Endothelial cell of umbilical vein (primary cell): ENCODE measurements at regions not wholly inside any gene's neighbourhood (a gene's known extent, or its start where the extent isn't known, plus 50 kb on each side); places are given as distances from the start of the nearest gene placed in this dataset.

Experiments used
- BruUV-seq: library from RNA; stranded (reverse); fragments of 400-500 nt; replicated peaks from 2 replicates; lab custom pipeline; 2021; lab: Mats Ljungman, UMichigan
- CTCF ChIA-PET: fragments of 300-600, 350-600 bp; sonication (Branson Sonifier 250); formaldehyde crosslinking; loops from one replicate; lab custom pipeline; 2021; ENCODE audit warnings: antibody characterized with exemption, inconsistent platforms; lab: Charles Lee
- POLR2A ChIA-PET: fragments of 300-600, 350-600 bp; sonication (Branson Sonifier 250); formaldehyde crosslinking; loops from one replicate; lab custom pipeline; 2021; ENCODE audit warnings: antibody characterized with exemption, inconsistent platforms; lab: Charles Lee
- DNase-seq: peaks from one replicate; pipeline ENCODE4 v3.0.0-alpha.2; 2011; ENCODE audit warnings: low read depth, low spot score
- FAIRE-seq: peaks from 2 replicates; lab custom pipeline; 2011; peaks lifted over from hg19 to GRCh38; lab: Jason Lieb, UNC
- H2AFZ ChIP-seq: 2 replicates; pipeline ENCODE4 v1.6.0; 2012; ENCODE audit warnings: low read depth, low read length, control low read depth, inconsistent platforms
- H3K27ac ChIP-seq: 2 replicates; pipeline ENCODE4 v1.5.1; 2011; ENCODE audit warnings: low read depth, mild to moderate bottlenecking, control low read depth, low read length, moderate library complexity; ENCODE audit not compliant: insufficient read depth
- H3K27me3 ChIP-seq, 2 experiments: 2 replicates each; pipeline versions ENCODE4 v1.6.0 to v1.6.1; 2011; ENCODE audit warnings: low read length in 2 of 2, mixed read lengths in 1 of 2; ENCODE audit not compliant: control insufficient read depth in 2 of 2, insufficient read depth in 2 of 2
- H3K36me3 ChIP-seq, 2 experiments: 2 replicates in 1 of 2; 3 replicates in 1 of 2; pipeline ENCODE4 v1.5.1; 2011; ENCODE audit warnings: low read length in 2 of 2, mild to moderate bottlenecking in 1 of 2, moderate library complexity in 1 of 2; ENCODE audit not compliant: control insufficient read depth in 2 of 2, insufficient read depth in 2 of 2; ENCODE audit errors: extremely low read depth in 1 of 2
- H3K4me1 ChIP-seq: 3 replicates; pipeline ENCODE4 v1.5.1; 2011; ENCODE audit warnings: mild to moderate bottlenecking, low read length; ENCODE audit not compliant: control insufficient read depth, insufficient read depth; ENCODE audit errors: extremely low read depth
- H3K4me2 ChIP-seq: 2 replicates; pipeline ENCODE4 v1.6.1; 2011; ENCODE audit warnings: low read length, control low read depth, mixed read lengths; ENCODE audit not compliant: insufficient read depth
- H3K4me3 ChIP-seq, 3 experiments: fragments of 200-600 bp in 1 of 3; sonication (generic), shearing (Covaris generic) in 1 of 3; replicated peaks in 1 of 3; 2 replicates each; pipeline ENCODE4 v1.5.1; 2011 to 2016; ENCODE audit warnings: control low read depth in 3 of 3, low read length in 3 of 3, mild to moderate bottlenecking in 2 of 3, inconsistent platforms in 1 of 3, low read depth in 1 of 3, moderate library complexity in 1 of 3; ENCODE audit not compliant: insufficient read depth in 1 of 3
- H3K79me2 ChIP-seq: 2 replicates; pipeline ENCODE4 v1.6.0; 2012; ENCODE audit warnings: low read length, inconsistent platforms; ENCODE audit not compliant: control insufficient read depth, insufficient read depth
- H3K9ac ChIP-seq: replicated peaks from 2 replicates; pipeline ENCODE3; 2011; ENCODE audit warnings: low read length, control low read depth; ENCODE audit not compliant: insufficient read depth; ENCODE audit errors: extremely low read depth
- H3K9me1 ChIP-seq: replicated peaks from 3 replicates; pipeline ENCODE4 v1.6.0; 2011; ENCODE audit warnings: mild to moderate bottlenecking, low read length; ENCODE audit not compliant: control insufficient read depth, insufficient read depth; ENCODE audit errors: extremely low read depth
- H3K9me3 ChIP-seq: replicated peaks from 2 replicates; pipeline ENCODE4 v1.5.1; 2012; ENCODE audit warnings: low read length, inconsistent platforms; ENCODE audit not compliant: control insufficient read depth, insufficient read depth
- H4K20me1 ChIP-seq: replicated peaks from 2 replicates; pipeline ENCODE3; 2011; ENCODE audit warnings: mild to moderate bottlenecking, low read length; ENCODE audit not compliant: control insufficient read depth, insufficient read depth; ENCODE audit errors: extremely low read depth
- EZH2 ChIP-seq: IDR thresholded peaks from 2 replicates; pipeline ENCODE4 v1.6.1; 2012; ENCODE audit warnings: borderline replicate concordance, low read depth, mild to moderate bottlenecking, moderate library complexity, low read length, inconsistent platforms; ENCODE audit not compliant: severe bottlenecking
- FOS ChIP-seq: IDR thresholded peaks from 2 replicates; pipeline ENCODE4 v1.6.1; 2011; ENCODE audit warnings: mild to moderate bottlenecking, low read length, moderate library complexity, borderline replicate concordance; ENCODE audit not compliant: insufficient read depth
- GATA2 ChIP-seq: IDR thresholded peaks from 2 replicates; pipeline ENCODE4 v1.7.0; 2011; ENCODE audit warnings: low read depth, mild to moderate bottlenecking, moderate library complexity, mixed read lengths, low read length; ENCODE audit not compliant: insufficient read length, insufficient read depth
- JUN ChIP-seq: IDR thresholded peaks from 2 replicates; pipeline ENCODE4 v1.6.1; 2011; ENCODE audit warnings: borderline replicate concordance, low read depth; ENCODE audit not compliant: insufficient read length, insufficient read depth
- MYC ChIP-seq: IDR thresholded peaks from one replicate; pipeline ENCODE4 v1.6.1; 2011; ENCODE audit warnings: mild to moderate bottlenecking, low read depth, low read length
- POLR2A ChIP-seq: IDR thresholded peaks from 2 replicates; pipeline ENCODE4 v1.6.1; 2012; ENCODE audit warnings: low read depth, mild to moderate bottlenecking, control low read depth, low read length
- POLR2AphosphoS5 ChIP-seq: IDR thresholded peaks from 2 replicates; pipeline ENCODE4 v1.6.1; 2012; ENCODE audit warnings: low read depth, mild to moderate bottlenecking, control low read depth, low read length, moderate library complexity; ENCODE audit not compliant: insufficient read depth
- dilution Hi-C: fragments of 300-500 bp; cut with MboI; formaldehyde crosslinking; loops from one replicate; pipeline ENCODE4 v1.15.0; 2019; ENCODE audit warnings: low sequenced_read_pairs; ENCODE audit not compliant: extremely low pct_ligation_motif_present
- intact Hi-C: fragments of 100-400 bp; cut with micrococcal nuclease; formaldehyde crosslinking; loops from one replicate; pipeline ENCODE4 v1.10.0; 2022
- TF ChIP-seq, protein P1 (sequence below), 2 donors: IDR thresholded peaks; 1 replicate in 1 of 2; 2 replicates in 1 of 2; pipeline ENCODE4 v1.5.1; 2011; ENCODE audit warnings: low read length in 2 of 2, mild to moderate bottlenecking in 2 of 2, moderate library complexity in 2 of 2, control low read depth in 1 of 2, inconsistent platforms in 1 of 2, low read depth in 1 of 2; ENCODE audit not compliant: insufficient read depth in 1 of 2; ENCODE audit errors: extremely low read depth in 1 of 2
- TF ChIP-seq, protein P2 (sequence below): IDR thresholded peaks from 2 replicates; pipeline ENCODE4 v1.6.1; 2011; ENCODE audit not compliant: insufficient read depth, insufficient read length

DNA sequence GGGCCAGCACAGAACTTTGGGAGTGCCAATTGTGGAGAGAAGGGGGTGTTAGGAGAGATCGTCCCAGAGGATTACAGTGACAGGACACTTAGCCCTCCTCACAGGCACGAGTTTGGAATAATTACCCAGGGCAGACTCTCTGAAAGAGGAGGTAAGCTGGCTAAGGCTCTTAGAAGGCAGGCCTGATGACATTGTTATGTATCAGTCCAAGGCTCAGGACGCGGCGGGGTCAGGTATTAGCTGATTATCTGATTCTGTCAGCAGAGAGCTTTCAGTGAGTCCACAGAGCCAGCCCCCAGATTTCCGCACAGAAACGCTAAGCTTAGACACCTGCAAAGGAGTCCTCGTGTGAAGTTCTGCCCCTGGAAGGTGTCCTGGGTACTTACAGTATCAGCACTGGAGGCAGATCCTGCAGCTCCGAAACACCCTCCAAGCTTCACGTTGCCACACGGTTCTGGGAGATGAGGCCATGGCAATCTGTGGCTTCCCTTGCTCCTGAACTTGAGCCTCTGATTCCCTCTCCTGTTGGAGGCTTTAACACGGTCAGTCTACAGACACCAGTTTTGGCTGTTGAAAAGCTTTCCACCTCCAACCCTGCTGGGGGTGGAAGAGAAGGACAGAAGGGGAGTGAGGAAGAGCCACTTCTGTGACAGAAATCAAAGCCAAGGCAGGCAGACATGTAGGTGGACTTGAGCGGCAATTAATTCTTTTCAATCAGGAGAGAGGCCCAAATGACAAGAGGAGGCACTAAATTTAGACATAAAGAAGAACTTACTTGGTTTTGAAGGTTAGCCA is 123.6 kb upstream of the CADM1 start:
- ChIA-PET POLR2A (no interaction called here), CTCF (no interaction called here)
- Histone ChIP-seq H3K9me1 (no peaks in the 10 kb centered on the region), H3K79me2 (no peaks in the 10 kb centered on the region), H4K20me1 (no peaks in the 10 kb centered on the region), H2AFZ (no peak overlapping the region), H3K4me3 (no peak overlapping the region), H3K4me1 (no peaks in the 10 kb centered on the region), H3K9me3 (no peaks in the 10 kb centered on the region), H3K4me2 (no peak overlapping the region), H3K27ac (no peak overlapping the region), H3K36me3 (no peaks in the 10 kb centered on the region), H3K9ac (no peak overlapping the region), H3K27me3 (no peaks in the 10 kb centered on the region)
- dilution Hi-C loops: no loop called here
- intact Hi-C loops: no loop called here
- no peak for TF ChIP-seq FOS
- TF ChIP-seq, protein P1, sequence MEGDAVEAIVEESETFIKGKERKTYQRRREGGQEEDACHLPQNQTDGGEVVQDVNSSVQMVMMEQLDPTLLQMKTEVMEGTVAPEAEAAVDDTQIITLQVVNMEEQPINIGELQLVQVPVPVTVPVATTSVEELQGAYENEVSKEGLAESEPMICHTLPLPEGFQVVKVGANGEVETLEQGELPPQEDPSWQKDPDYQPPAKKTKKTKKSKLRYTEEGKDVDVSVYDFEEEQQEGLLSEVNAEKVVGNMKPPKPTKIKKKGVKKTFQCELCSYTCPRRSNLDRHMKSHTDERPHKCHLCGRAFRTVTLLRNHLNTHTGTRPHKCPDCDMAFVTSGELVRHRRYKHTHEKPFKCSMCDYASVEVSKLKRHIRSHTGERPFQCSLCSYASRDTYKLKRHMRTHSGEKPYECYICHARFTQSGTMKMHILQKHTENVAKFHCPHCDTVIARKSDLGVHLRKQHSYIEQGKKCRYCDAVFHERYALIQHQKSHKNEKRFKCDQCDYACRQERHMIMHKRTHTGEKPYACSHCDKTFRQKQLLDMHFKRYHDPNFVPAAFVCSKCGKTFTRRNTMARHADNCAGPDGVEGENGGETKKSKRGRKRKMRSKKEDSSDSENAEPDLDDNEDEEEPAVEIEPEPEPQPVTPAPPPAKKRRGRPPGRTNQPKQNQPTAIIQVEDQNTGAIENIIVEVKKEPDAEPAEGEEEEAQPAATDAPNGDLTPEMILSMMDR (IDR thresholded peaks at IDR 0.05; ENCODE audit: extremely low read depth in 1 of 2, insufficient read depth in 1 of 2, low read depth in 1 of 2, low read length in 2 of 2): no peak
- TF ChIP-seq MYC: no peak
- TF ChIP-seq POLR2AphosphoS5: no peak
- no peak for TF ChIP-seq JUN
- TF ChIP-seq EZH2: no peak
- TF ChIP-seq, protein P2, sequence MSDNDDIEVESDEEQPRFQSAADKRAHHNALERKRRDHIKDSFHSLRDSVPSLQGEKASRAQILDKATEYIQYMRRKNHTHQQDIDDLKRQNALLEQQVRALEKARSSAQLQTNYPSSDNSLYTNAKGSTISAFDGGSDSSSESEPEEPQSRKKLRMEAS: no peak
- TF ChIP-seq POLR2A: no peak
- no peak for TF ChIP-seq GATA2
- DNase-seq (no peak), FAIRE-seq (no peak)
- BruUV-seq: no TSS peak
